ENCODE measurements at regions not wholly inside any gene's neighbourhood (a gene's known extent, or its start where the extent isn't known, plus 50 kb on each side); places are given as distances from the start of the nearest gene placed in this dataset.

DNA sequence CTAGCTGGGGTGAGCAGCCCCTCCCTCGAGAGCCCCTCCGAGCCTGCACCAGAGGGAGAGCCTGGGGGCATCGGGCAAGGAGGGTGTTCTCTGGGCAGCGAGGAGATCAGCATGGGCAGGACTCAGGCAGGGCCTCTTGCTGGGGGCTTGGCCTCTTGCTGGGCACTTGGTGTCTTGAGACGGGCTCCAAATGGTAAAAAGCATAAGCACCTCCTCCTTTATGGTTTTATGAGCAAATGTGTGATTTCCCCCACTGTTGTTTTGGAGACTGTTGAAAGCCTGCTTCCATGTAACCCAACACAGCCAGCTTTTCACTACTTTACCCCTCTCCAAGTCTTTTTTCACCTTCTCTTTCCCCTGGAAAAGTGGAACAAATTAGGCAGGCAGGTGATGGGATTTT lies 239.3 kb downstream of the TLE3 start:
- Histone ChIP-seq H3K4me1 (ENCODE audit: low read length) (no peaks in the 10 kb centered on the region), H3K27ac (ENCODE audit: low read length) (no peak overlapping the region), H3K79me2 (ENCODE audit: low read length) (no peaks in the 10 kb centered on the region), H3K27me3 (replicated peaks; ENCODE audit: insufficient read depth, low read length) (no peaks in the 10 kb centered on the region), H3K4me2 (ENCODE audit: low read depth, low read length) (no peak overlapping the region), H3K9me3 (replicated peaks; ENCODE audit: insufficient read depth, low read length) (no peaks in the 10 kb centered on the region), H3K36me3 (replicated peaks; ENCODE audit: insufficient read depth, low read length) (no peaks in the 10 kb centered on the region), H3K9ac (ENCODE audit: low read length) (no peak overlapping the region), H3F3A (ENCODE audit: insufficient read depth, low read length) (no peaks in the 10 kb centered on the region), H4K20me1 (ENCODE audit: insufficient read depth, low read length) (no peaks in the 10 kb centered on the region), H3K4me3 (ENCODE audit: low read length) (no peak overlapping the region), H3K9me2 (replicated peaks; ENCODE audit: insufficient read depth, low read length) (no peaks in the 10 kb centered on the region), H2AFZ (ENCODE audit: low read length) (no peak overlapping the region)
- DNase-seq, result no peak
- TF ChIP-seq, protein P1, sequence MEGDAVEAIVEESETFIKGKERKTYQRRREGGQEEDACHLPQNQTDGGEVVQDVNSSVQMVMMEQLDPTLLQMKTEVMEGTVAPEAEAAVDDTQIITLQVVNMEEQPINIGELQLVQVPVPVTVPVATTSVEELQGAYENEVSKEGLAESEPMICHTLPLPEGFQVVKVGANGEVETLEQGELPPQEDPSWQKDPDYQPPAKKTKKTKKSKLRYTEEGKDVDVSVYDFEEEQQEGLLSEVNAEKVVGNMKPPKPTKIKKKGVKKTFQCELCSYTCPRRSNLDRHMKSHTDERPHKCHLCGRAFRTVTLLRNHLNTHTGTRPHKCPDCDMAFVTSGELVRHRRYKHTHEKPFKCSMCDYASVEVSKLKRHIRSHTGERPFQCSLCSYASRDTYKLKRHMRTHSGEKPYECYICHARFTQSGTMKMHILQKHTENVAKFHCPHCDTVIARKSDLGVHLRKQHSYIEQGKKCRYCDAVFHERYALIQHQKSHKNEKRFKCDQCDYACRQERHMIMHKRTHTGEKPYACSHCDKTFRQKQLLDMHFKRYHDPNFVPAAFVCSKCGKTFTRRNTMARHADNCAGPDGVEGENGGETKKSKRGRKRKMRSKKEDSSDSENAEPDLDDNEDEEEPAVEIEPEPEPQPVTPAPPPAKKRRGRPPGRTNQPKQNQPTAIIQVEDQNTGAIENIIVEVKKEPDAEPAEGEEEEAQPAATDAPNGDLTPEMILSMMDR (IDR thresholded peaks at IDR 0.05; ENCODE audit: low read length), result no peak
- TF ChIP-seq EZH2 (optimal IDR thresholded peaks at IDR 0.05; ENCODE audit: low read depth, low read length) (no peak), EZH2phosphoT487 (IDR thresholded peaks at IDR 0.05; ENCODE audit: low read length) (no peak)

DNA sequence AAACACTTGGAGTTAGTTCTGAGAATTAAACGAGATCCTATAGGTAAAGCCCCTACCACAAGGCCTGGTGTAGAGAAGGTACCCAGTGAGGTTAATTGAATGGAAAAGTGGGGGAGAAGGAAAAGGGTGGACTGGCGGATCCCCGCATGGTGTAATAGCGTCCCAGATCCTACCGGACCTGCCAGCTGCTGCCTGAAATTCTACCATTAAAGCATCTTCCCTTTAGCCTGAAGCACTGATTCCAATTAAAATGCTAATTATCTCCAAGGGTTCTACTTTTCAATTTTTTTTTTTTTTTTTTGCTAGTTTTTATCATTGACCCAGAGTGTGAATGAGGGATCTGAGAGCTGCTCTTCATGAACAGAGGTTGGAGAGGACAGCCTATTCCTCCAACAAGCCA lies 237.9 kb downstream of the TLE3 start:
- no peaks in the 10 kb centered on the region for H3K79me2 ChIP-seq (ENCODE audit: low read length)
- DNase-seq, result no peak
- no peaks in the 10 kb centered on the region for H3K9me3 ChIP-seq (replicated peaks; ENCODE audit: insufficient read depth, low read length)
- no peaks in the 10 kb centered on the region for H3K36me3 ChIP-seq (replicated peaks; ENCODE audit: insufficient read depth, low read length)
- H3K4me1 ChIP-seq (ENCODE audit: low read length), result no peaks in the 10 kb centered on the region
- no peak overlapping the region for H3K4me3 ChIP-seq (ENCODE audit: low read length)
- TF ChIP-seq EZH2 (optimal IDR thresholded peaks at IDR 0.05; ENCODE audit: low read depth, low read length) (no peak), EZH2phosphoT487 (IDR thresholded peaks at IDR 0.05; ENCODE audit: low read length) (no peak)
- TF ChIP-seq, protein P1 (IDR thresholded peaks at IDR 0.05; ENCODE audit: low read length), result no peak
- H3K27ac ChIP-seq (ENCODE audit: low read length), result no peak overlapping the region
- no peak overlapping the region for H3K9ac ChIP-seq (ENCODE audit: low read length)
- no peaks in the 10 kb centered on the region for H3K27me3 ChIP-seq (replicated peaks; ENCODE audit: insufficient read depth, low read length)
- H3F3A ChIP-seq (ENCODE audit: insufficient read depth, low read length), result no peaks in the 10 kb centered on the region
- H3K9me2 ChIP-seq (replicated peaks; ENCODE audit: insufficient read depth, low read length), result no peaks in the 10 kb centered on the region
- no peak overlapping the region for H2AFZ ChIP-seq (ENCODE audit: low read length)
- H4K20me1 ChIP-seq (ENCODE audit: insufficient read depth, low read length), result no peaks in the 10 kb centered on the region
- no peak overlapping the region for H3K4me2 ChIP-seq (ENCODE audit: low read depth, low read length)

DNA sequence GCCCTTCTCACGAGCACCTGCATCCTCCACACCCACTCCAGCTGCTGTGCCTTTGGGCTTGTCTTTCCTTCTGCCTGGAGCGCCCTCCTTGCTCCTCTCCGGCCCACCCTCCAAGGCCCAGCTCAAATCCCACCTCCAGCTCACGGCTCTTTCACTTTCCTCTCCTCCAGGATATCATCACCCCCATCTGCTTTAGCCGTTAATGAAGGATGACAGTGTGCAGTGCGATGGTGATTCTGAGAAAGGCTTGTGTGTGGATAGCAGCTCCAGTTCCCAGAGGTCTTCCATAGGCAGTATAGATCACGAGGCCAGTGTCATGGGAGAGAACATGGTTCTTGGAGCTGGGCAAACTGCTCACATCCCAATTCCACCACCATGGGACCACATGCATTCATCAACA lies 237.4 kb downstream of the TLE3 start:
- DNase-seq, result no peak
- H3K4me2 ChIP-seq (ENCODE audit: low read depth, low read length), result no peak overlapping the region
- TF ChIP-seq EZH2phosphoT487 (IDR thresholded peaks at IDR 0.05; ENCODE audit: low read length) (no peak), EZH2 (optimal IDR thresholded peaks at IDR 0.05; ENCODE audit: low read depth, low read length) (no peak)
- TF ChIP-seq, protein P1 (IDR thresholded peaks at IDR 0.05; ENCODE audit: low read length), result no peak
- H3K79me2 ChIP-seq (ENCODE audit: low read length), result no peaks in the 10 kb centered on the region
- no peak overlapping the region for H3K4me3 ChIP-seq (ENCODE audit: low read length)
- H3K9me2 ChIP-seq (replicated peaks; ENCODE audit: insufficient read depth, low read length), result no peaks in the 10 kb centered on the region
- H2AFZ ChIP-seq (ENCODE audit: low read length), result no peak overlapping the region
- H3K27ac ChIP-seq (ENCODE audit: low read length), result no peak overlapping the region
- no peaks in the 10 kb centered on the region for H3K27me3 ChIP-seq (replicated peaks; ENCODE audit: insufficient read depth, low read length)
- no peak overlapping the region for H3K9ac ChIP-seq (ENCODE audit: low read length)
- no peaks in the 10 kb centered on the region for H3F3A ChIP-seq (ENCODE audit: insufficient read depth, low read length)
- H3K9me3 ChIP-seq (replicated peaks; ENCODE audit: insufficient read depth, low read length), result no peaks in the 10 kb centered on the region
- H3K36me3 ChIP-seq (replicated peaks; ENCODE audit: insufficient read depth, low read length), result no peaks in the 10 kb centered on the region
- H3K4me1 ChIP-seq (ENCODE audit: low read length), result no peaks in the 10 kb centered on the region
- no peaks in the 10 kb centered on the region for H4K20me1 ChIP-seq (ENCODE audit: insufficient read depth, low read length)

Measured in MM.1S (cell line).